H1 (cell line): ENCODE measurements at regions not wholly inside any gene's neighbourhood (a gene's known extent, or its start where the extent isn't known, plus 50 kb on each side); places are given as distances from the start of the nearest gene placed in this dataset.

Source experiments
- MAX ChIP-seq: IDR thresholded peaks from 2 replicates; pipeline ENCODE4 v1.6.1; 2012; ENCODE audit warnings: inconsistent platforms
- PHF8 ChIP-seq: fragments of 200-600 bp; sonication (generic); conservative IDR thresholded peaks from 2 replicates; pipeline ENCODE4 v1.7.1; 2012; ENCODE audit warnings: low read depth, mild to moderate bottlenecking, inconsistent platforms, low read length, moderate library complexity
- TF ChIP-seq, protein P1 (sequence below): fragments of 300-600 bp; sonication (generic); IDR thresholded peaks from 2 replicates; pipeline ENCODE4 v1.7.1; 2012; ENCODE audit warnings: low read length, moderate library complexity, mild to moderate bottlenecking, inconsistent platforms; ENCODE audit not compliant: insufficient replicate concordance

- TF ChIP-seq, protein P1, sequence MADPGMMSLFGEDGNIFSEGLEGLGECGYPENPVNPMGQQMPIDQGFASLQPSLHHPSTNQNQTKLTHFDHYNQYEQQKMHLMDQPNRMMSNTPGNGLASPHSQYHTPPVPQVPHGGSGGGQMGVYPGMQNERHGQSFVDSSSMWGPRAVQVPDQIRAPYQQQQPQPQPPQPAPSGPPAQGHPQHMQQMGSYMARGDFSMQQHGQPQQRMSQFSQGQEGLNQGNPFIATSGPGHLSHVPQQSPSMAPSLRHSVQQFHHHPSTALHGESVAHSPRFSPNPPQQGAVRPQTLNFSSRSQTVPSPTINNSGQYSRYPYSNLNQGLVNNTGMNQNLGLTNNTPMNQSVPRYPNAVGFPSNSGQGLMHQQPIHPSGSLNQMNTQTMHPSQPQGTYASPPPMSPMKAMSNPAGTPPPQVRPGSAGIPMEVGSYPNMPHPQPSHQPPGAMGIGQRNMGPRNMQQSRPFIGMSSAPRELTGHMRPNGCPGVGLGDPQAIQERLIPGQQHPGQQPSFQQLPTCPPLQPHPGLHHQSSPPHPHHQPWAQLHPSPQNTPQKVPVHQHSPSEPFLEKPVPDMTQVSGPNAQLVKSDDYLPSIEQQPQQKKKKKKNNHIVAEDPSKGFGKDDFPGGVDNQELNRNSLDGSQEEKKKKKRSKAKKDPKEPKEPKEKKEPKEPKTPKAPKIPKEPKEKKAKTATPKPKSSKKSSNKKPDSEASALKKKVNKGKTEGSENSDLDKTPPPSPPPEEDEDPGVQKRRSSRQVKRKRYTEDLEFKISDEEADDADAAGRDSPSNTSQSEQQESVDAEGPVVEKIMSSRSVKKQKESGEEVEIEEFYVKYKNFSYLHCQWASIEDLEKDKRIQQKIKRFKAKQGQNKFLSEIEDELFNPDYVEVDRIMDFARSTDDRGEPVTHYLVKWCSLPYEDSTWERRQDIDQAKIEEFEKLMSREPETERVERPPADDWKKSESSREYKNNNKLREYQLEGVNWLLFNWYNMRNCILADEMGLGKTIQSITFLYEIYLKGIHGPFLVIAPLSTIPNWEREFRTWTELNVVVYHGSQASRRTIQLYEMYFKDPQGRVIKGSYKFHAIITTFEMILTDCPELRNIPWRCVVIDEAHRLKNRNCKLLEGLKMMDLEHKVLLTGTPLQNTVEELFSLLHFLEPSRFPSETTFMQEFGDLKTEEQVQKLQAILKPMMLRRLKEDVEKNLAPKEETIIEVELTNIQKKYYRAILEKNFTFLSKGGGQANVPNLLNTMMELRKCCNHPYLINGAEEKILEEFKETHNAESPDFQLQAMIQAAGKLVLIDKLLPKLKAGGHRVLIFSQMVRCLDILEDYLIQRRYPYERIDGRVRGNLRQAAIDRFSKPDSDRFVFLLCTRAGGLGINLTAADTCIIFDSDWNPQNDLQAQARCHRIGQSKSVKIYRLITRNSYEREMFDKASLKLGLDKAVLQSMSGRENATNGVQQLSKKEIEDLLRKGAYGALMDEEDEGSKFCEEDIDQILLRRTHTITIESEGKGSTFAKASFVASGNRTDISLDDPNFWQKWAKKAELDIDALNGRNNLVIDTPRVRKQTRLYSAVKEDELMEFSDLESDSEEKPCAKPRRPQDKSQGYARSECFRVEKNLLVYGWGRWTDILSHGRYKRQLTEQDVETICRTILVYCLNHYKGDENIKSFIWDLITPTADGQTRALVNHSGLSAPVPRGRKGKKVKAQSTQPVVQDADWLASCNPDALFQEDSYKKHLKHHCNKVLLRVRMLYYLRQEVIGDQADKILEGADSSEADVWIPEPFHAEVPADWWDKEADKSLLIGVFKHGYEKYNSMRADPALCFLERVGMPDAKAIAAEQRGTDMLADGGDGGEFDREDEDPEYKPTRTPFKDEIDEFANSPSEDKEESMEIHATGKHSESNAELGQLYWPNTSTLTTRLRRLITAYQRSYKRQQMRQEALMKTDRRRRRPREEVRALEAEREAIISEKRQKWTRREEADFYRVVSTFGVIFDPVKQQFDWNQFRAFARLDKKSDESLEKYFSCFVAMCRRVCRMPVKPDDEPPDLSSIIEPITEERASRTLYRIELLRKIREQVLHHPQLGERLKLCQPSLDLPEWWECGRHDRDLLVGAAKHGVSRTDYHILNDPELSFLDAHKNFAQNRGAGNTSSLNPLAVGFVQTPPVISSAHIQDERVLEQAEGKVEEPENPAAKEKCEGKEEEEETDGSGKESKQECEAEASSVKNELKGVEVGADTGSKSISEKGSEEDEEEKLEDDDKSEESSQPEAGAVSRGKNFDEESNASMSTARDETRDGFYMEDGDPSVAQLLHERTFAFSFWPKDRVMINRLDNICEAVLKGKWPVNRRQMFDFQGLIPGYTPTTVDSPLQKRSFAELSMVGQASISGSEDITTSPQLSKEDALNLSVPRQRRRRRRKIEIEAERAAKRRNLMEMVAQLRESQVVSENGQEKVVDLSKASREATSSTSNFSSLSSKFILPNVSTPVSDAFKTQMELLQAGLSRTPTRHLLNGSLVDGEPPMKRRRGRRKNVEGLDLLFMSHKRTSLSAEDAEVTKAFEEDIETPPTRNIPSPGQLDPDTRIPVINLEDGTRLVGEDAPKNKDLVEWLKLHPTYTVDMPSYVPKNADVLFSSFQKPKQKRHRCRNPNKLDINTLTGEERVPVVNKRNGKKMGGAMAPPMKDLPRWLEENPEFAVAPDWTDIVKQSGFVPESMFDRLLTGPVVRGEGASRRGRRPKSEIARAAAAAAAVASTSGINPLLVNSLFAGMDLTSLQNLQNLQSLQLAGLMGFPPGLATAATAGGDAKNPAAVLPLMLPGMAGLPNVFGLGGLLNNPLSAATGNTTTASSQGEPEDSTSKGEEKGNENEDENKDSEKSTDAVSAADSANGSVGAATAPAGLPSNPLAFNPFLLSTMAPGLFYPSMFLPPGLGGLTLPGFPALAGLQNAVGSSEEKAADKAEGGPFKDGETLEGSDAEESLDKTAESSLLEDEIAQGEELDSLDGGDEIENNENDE = no peak
- no peak for TF ChIP-seq PHF8
- TF ChIP-seq MAX = no peak
Measured at GRCh38 chr2:38500283-38500634, 102.5 kb downstream of the HNRNPLL start (continued).
